ENCODE measurements at regions not wholly inside any gene's neighbourhood (a gene's known extent, or its start where the extent isn't known, plus 50 kb on each side); places are given as distances from the start of the nearest gene placed in this dataset.

- Mint-ChIP-seq H3K9me3 (ENCODE audit: low read depth) (no peaks in the 10 kb centered on the region), H3K4me3 (no peak overlapping the region), H3K36me3 (no peaks in the 10 kb centered on the region), H3K27me3 (no peaks in the 10 kb centered on the region), H3K4me1 (ENCODE audit: low read depth) (no peaks in the 10 kb centered on the region), H3K27ac (no peak overlapping the region)
Measured at GRCh38 chr7:15947754-15948153, 261.3 kb upstream of the MEOX2 start.

- Mint-ChIP-seq H3K27me3 (no peaks in the 10 kb centered on the region), H3K27ac (no peak overlapping the region), H3K36me3 (no peaks in the 10 kb centered on the region), H3K4me1 (ENCODE audit: low read depth) (no peaks in the 10 kb centered on the region), H3K4me3 (no peak overlapping the region), H3K9me3 (ENCODE audit: low read depth) (peaks cover 4% of the 10 kb centered on the region)
Measured at GRCh38 chr7:15938115-15938514, 251.6 kb upstream of the MEOX2 start.

GRCh38 chr7:15937571-15937970 is 251.1 kb upstream of the MEOX2 start:
- Mint-ChIP-seq H3K4me1 (ENCODE audit: low read depth) (no peaks in the 10 kb centered on the region), H3K27ac (no peak overlapping the region), H3K9me3 (ENCODE audit: low read depth) (peaks cover 4% of the 10 kb centered on the region), H3K36me3 (no peaks in the 10 kb centered on the region), H3K4me3 (no peak overlapping the region), H3K27me3 (no peaks in the 10 kb centered on the region)

DNA sequence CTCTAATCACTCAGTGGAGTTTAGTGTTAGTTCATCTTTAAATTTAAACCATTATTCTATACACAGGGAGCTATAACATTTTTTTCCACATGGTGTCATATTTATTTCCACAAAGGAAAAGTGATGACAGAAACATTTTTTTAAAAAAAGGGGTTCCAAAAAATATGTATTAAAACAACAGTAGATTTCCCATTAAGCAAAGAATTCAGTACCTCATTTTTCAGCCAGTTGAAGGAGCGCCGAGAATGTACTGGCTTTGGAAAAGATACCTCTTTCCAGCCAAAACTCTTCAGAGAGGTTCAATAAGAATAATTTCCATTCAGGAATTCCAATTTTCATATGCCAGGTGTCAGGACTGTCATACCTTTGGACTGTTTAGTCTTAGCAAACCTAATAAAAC is 250.5 kb upstream of the MEOX2 start:
- H3K27me3 Mint-ChIP-seq: no peaks in the 10 kb centered on the region
- H3K27ac Mint-ChIP-seq: no peak overlapping the region
- no peaks in the 10 kb centered on the region for H3K36me3 Mint-ChIP-seq
- peaks cover 4% of the 10 kb centered on the region for H3K9me3 Mint-ChIP-seq (ENCODE audit: low read depth)
- H3K4me3 Mint-ChIP-seq: no peak overlapping the region
- H3K4me1 Mint-ChIP-seq (ENCODE audit: low read depth): no peaks in the 10 kb centered on the region

- H3K27me3 Mint-ChIP-seq: no peaks in the 10 kb centered on the region
- no peaks in the 10 kb centered on the region for H3K9me3 Mint-ChIP-seq (ENCODE audit: low read depth)
- H3K4me3 Mint-ChIP-seq: no peak overlapping the region
- H3K27ac Mint-ChIP-seq: no peak overlapping the region
- no peaks in the 10 kb centered on the region for H3K4me1 Mint-ChIP-seq (ENCODE audit: low read depth)
- no peaks in the 10 kb centered on the region for H3K36me3 Mint-ChIP-seq
Measured at GRCh38 chr7:15932318-15932717, 245.8 kb upstream of the MEOX2 start.

- no peaks in the 10 kb centered on the region for H3K9me3 Mint-ChIP-seq (ENCODE audit: low read depth)
- H3K4me1 Mint-ChIP-seq (ENCODE audit: low read depth): no peaks in the 10 kb centered on the region
- no peak overlapping the region for H3K27ac Mint-ChIP-seq
- no peaks in the 10 kb centered on the region for H3K27me3 Mint-ChIP-seq
- H3K36me3 Mint-ChIP-seq: no peaks in the 10 kb centered on the region
- H3K4me3 Mint-ChIP-seq: no peak overlapping the region
Measured at GRCh38 chr7:15929411-15929810, 242.9 kb upstream of the MEOX2 start.

DNA sequence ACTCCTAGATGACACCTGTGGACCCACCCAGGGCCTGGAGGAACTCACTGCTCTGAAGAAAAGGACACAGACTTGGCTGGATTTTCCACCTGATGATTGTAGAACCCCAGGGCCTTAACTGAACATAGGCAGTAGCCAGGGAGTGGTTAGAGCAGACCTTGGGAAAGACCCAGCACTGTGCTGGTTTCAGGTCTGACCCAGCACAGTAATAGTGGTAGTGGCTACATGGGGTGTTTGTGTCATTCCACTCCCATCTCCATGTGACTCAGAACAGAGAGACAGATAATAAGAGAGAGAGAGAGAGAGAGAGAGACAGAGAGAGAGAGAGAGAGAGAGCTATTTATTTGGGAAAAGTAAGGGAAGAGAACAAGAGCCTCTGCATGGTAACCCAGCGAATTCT is 239.1 kb upstream of the MEOX2 start:
- Mint-ChIP-seq H3K4me1 (ENCODE audit: low read depth) (no peaks in the 10 kb centered on the region), H3K36me3 (no peaks in the 10 kb centered on the region), H3K27ac (no peak overlapping the region), H3K4me3 (no peak overlapping the region), H3K9me3 (ENCODE audit: low read depth) (no peaks in the 10 kb centered on the region), H3K27me3 (no peaks in the 10 kb centered on the region)

- Mint-ChIP-seq H3K27ac (no peak overlapping the region), H3K36me3 (no peaks in the 10 kb centered on the region), H3K4me3 (no peak overlapping the region), H3K4me1 (ENCODE audit: low read depth) (no peaks in the 10 kb centered on the region), H3K27me3 (no peaks in the 10 kb centered on the region), H3K9me3 (ENCODE audit: low read depth) (no peaks in the 10 kb centered on the region)
Measured at GRCh38 chr7:15924910-15925309, 238.4 kb upstream of the MEOX2 start.

- H3K9me3 Mint-ChIP-seq (ENCODE audit: low read depth): no peaks in the 10 kb centered on the region
- no peak overlapping the region for H3K4me3 Mint-ChIP-seq
- no peaks in the 10 kb centered on the region for H3K36me3 Mint-ChIP-seq
- H3K27ac Mint-ChIP-seq: no peak overlapping the region
- no peaks in the 10 kb centered on the region for H3K4me1 Mint-ChIP-seq (ENCODE audit: low read depth)
- H3K27me3 Mint-ChIP-seq: no peaks in the 10 kb centered on the region
Measured at GRCh38 chr7:15922002-15922401, 235.5 kb upstream of the MEOX2 start.

GRCh38 chr7:15921576-15921975 is 235.1 kb upstream of the MEOX2 start:
- no peaks in the 10 kb centered on the region for H3K36me3 Mint-ChIP-seq
- no peaks in the 10 kb centered on the region for H3K9me3 Mint-ChIP-seq (ENCODE audit: low read depth)
- no peaks in the 10 kb centered on the region for H3K4me1 Mint-ChIP-seq (ENCODE audit: low read depth)
- no peak overlapping the region for H3K4me3 Mint-ChIP-seq
- H3K27me3 Mint-ChIP-seq: no peaks in the 10 kb centered on the region
- H3K27ac Mint-ChIP-seq: no peak overlapping the region

DNA sequence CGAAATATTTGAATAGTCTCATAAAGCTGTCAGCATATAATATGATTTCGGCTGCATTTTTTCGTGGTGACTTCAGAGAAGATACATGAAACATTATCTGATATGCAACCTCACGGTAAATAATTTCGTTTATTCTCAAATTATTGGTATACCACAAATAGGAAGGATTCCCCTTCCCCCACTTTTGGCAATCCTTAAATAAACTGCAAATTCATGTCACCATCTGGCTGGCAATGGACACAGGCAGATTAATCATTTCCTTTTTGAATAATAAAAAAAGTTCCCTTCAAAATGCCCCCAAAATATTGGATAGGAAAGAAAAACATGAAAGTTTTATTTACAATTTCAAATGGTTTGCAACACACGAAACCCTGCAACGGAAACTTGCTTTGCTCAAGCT is 234.5 kb upstream of the MEOX2 start:
- H3K36me3 Mint-ChIP-seq: no peaks in the 10 kb centered on the region
- no peaks in the 10 kb centered on the region for H3K4me1 Mint-ChIP-seq (ENCODE audit: low read depth)
- no peak overlapping the region for H3K27ac Mint-ChIP-seq
- no peaks in the 10 kb centered on the region for H3K27me3 Mint-ChIP-seq
- H3K4me3 Mint-ChIP-seq: no peak overlapping the region
- no peaks in the 10 kb centered on the region for H3K9me3 Mint-ChIP-seq (ENCODE audit: low read depth)

GRCh38 chr7:15916681-15917380 is 230.3 kb upstream of the MEOX2 start:
- Mint-ChIP-seq H3K27me3 (no peaks in the 10 kb centered on the region), H3K9me3 (ENCODE audit: low read depth) (peaks cover 3% of the 10 kb centered on the region), H3K36me3 (no peaks in the 10 kb centered on the region), H3K27ac (no peak overlapping the region), H3K4me1 (ENCODE audit: low read depth) (no peaks in the 10 kb centered on the region), H3K4me3 (no peak overlapping the region)

DNA sequence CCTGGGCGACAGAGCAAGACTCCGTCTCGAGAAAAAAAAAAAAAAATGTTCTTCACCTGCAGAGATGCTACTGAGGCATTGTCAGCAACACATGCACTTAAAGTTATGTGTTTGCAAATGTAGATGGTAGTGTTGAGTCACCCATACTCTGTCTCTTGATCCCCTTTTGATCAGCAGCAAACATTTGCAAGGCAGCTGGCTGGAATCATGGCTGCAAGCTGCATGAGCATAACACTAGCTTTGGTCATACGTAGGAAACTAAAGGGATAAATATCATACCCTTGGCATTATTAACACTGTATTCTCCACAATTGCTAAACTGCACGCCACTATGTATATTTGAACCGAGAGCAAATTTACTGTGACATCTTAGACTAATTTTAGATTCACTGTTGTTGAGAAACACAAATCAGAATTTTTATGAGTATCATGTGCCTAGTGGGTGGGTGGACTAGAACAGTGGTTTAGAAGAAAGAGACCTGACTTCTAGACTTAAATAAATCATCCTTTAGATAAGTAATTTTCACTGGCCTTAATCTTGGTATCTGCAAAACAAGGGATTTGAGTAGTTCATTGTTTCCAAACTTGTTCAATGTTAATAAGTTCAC is 229.3 kb upstream of the MEOX2 start:
- no peak overlapping the region for H3K27ac Mint-ChIP-seq
- no peak overlapping the region for H3K4me3 Mint-ChIP-seq
- H3K9me3 Mint-ChIP-seq (ENCODE audit: low read depth): peaks cover 3% of the 10 kb centered on the region
- no peaks in the 10 kb centered on the region for H3K4me1 Mint-ChIP-seq (ENCODE audit: low read depth)
- no peaks in the 10 kb centered on the region for H3K36me3 Mint-ChIP-seq
- H3K27me3 Mint-ChIP-seq: no peaks in the 10 kb centered on the region

DNA sequence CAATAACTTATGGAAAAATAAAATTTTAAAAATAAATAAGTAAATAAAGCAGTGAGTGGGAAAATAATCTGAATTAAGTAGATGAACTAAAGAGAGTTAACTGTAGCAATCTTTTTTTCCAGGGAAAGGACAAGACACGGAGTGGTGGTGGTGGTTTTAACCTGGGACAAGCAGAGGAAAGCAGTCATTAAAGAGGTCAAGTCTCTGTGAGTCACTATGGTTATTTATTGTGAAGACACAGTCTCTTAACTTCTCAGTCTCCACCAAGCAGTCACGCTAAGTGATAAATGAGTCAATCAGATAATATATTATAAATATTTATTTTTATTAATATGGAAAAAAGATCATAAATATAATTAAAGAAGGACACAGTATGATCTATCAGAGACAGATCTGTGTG is 228.1 kb upstream of the MEOX2 start:
- Mint-ChIP-seq H3K27ac (no peak overlapping the region), H3K4me1 (ENCODE audit: low read depth) (no peaks in the 10 kb centered on the region), H3K4me3 (no peak overlapping the region), H3K36me3 (no peaks in the 10 kb centered on the region), H3K27me3 (no peaks in the 10 kb centered on the region), H3K9me3 (ENCODE audit: low read depth) (peaks cover 3% of the 10 kb centered on the region)

DNA sequence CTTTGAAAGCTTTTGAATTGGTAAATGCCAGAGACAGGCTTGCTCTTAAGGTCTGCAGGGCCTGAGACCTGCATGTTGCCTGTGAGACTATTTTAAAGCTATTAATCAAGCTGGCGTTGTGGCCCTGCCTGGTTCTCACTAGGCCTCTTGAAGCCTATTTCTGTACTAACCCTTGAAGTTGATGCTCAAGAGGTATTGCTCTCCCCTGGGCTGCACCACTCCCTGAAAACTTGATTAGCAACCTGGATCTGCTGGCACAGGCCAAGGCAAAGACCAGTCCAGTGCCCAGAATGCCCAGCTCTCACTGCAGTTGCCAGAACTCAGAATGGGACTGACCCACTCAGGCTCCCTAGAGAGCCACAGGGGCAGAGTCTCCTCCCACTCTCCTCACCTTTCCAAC is 220.0 kb upstream of the MEOX2 start:
- Mint-ChIP-seq H3K36me3 (no peaks in the 10 kb centered on the region), H3K9me3 (ENCODE audit: low read depth) (peaks cover 3% of the 10 kb centered on the region), H3K4me1 (ENCODE audit: low read depth) (no peaks in the 10 kb centered on the region), H3K27me3 (no peaks in the 10 kb centered on the region), H3K4me3 (no peak overlapping the region), H3K27ac (no peak overlapping the region)
